ENCODE measurements at regions not wholly inside any gene's neighbourhood (a gene's known extent, or its start where the extent isn't known, plus 50 kb on each side); places are given as distances from the start of the nearest gene placed in this dataset.
"Not testable (repeated sequence)": the region's sequence is repeated elsewhere in the genome, so short reads cannot be mapped to it uniquely, and the experiment has no call there.

GRCh38 chr17:73896966-73897365 lies 252.7 kb upstream of the SDK2 start:
- DNase-seq = no peak

GRCh38 chr17:73899839-73900238 lies 255.6 kb upstream of the SDK2 start:
- no peak for DNase-seq

- no peak for DNase-seq
These were observed 256.3 kb upstream of the SDK2 start for GRCh38 chr17:73900516-73900915.

- no peak for DNase-seq
These were observed 257.0 kb upstream of the SDK2 start for GRCh38 chr17:73901249-73901648.

- DNase-seq = no peak
These were observed 257.6 kb upstream of the SDK2 start for GRCh38 chr17:73901661-73902415.

GRCh38 chr17:73902416-73903181 lies 258.4 kb upstream of the SDK2 start:
- DNase-seq = no peak

- DNase-seq = no peak
These were observed 262.9 kb upstream of the SDK2 start for GRCh38 chr17:73906896-73907870.

GRCh38 chr17:73909186-73909585 lies 264.9 kb upstream of the SDK2 start:
- no peak for DNase-seq

- no peak for DNase-seq
These were observed 266.0 kb upstream of the SDK2 start for GRCh38 chr17:73910206-73910605.

GRCh38 chr17:73910821-73911515 lies 266.7 kb upstream of the SDK2 start:
- no peak for DNase-seq

- DNase-seq = no peak
These were observed 267.6 kb upstream of the SDK2 start for GRCh38 chr17:73911726-73912372.

- no peak for DNase-seq
These were observed 268.1 kb upstream of the SDK2 start for GRCh38 chr17:73912373-73912746.

GRCh38 chr17:73914536-73915274 lies 270.5 kb upstream of the SDK2 start:
- DNase-seq = no peak

GRCh38 chr17:73919033-73919432 lies 274.8 kb upstream of the SDK2 start:
- DNase-seq = not testable (repeated sequence)

- DNase-seq = no peak
These were observed 277.1 kb upstream of the SDK2 start for GRCh38 chr17:73921306-73921705.

- DNase-seq = no peak
These were observed 279.2 kb upstream of the RPL38 start for GRCh38 chr17:73924114-73924908.

GRCh38 chr17:73924909-73925186 lies 278.6 kb upstream of the RPL38 start:
- DNase-seq = no peak

- DNase-seq = no peak
These were observed 273.5 kb upstream of the RPL38 start for GRCh38 chr17:73929860-73930430.

- no peak for DNase-seq
These were observed 271.2 kb upstream of the RPL38 start for GRCh38 chr17:73932216-73932749.
